ENCODE measurements at regions not wholly inside any gene's neighbourhood (a gene's known extent, or its start where the extent isn't known, plus 50 kb on each side); places are given as distances from the start of the nearest gene placed in this dataset.

- H3K9me3 Mint-ChIP-seq = no peaks in the 10 kb centered on the region
- DNase-seq = no peak
- H3K36me3 Mint-ChIP-seq (ENCODE audit: low read depth) = no peaks in the 10 kb centered on the region
- peaks cover 4% of the 10 kb centered on the region for H3K4me1 Mint-ChIP-seq (ENCODE audit: low read depth)
- no peaks in the 10 kb centered on the region for H3K27me3 Mint-ChIP-seq
- no peak overlapping the region for H3K4me3 Mint-ChIP-seq
- no peak overlapping the region for H3K27ac Mint-ChIP-seq
Measured at GRCh38 chr17:31595076-31595475, 203.6 kb downstream of the RAB11FIP4 start.

GRCh38 chr17:31594416-31594815 is 202.9 kb downstream of the RAB11FIP4 start:
- no peaks in the 10 kb centered on the region for H3K27me3 Mint-ChIP-seq
- no peak for DNase-seq

DNA sequence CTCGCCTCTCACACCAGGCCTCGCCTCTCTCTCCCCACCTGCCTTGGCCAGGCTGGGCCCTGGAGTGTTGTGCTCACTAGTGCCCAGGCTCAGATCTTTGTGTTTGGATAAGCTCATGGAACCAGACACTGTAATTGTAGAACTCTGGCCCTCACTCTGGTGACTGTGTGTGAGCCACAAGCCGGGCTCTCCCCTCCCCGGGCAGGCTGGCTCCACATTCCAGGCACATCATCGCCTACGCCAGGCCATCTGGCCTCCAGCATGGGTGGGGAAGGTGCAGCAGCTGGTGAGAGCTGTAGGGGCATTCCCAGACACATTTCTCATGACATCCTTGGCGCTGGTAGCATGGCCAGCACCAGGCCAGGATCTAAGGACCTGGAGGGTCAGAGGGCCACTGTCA is 202.3 kb downstream of the RAB11FIP4 start:
- Mint-ChIP-seq H3K4me3 (no peak overlapping the region), H3K27me3 (no peaks in the 10 kb centered on the region), H3K36me3 (ENCODE audit: low read depth) (no peaks in the 10 kb centered on the region), H3K4me1 (ENCODE audit: low read depth) (peaks cover 4% of the 10 kb centered on the region), H3K9me3 (no peaks in the 10 kb centered on the region), H3K27ac (no peak overlapping the region)
- DNase-seq = no peak

More at GRCh38 chr17:31594416-31594815, 202.9 kb downstream of the RAB11FIP4 start:
- H3K4me3 Mint-ChIP-seq = no peak overlapping the region
- no peaks in the 10 kb centered on the region for H3K9me3 Mint-ChIP-seq
- no peaks in the 10 kb centered on the region for H3K36me3 Mint-ChIP-seq (ENCODE audit: low read depth)
- no peak overlapping the region for H3K27ac Mint-ChIP-seq
- peaks cover 4% of the 10 kb centered on the region for H3K4me1 Mint-ChIP-seq (ENCODE audit: low read depth)

DNA sequence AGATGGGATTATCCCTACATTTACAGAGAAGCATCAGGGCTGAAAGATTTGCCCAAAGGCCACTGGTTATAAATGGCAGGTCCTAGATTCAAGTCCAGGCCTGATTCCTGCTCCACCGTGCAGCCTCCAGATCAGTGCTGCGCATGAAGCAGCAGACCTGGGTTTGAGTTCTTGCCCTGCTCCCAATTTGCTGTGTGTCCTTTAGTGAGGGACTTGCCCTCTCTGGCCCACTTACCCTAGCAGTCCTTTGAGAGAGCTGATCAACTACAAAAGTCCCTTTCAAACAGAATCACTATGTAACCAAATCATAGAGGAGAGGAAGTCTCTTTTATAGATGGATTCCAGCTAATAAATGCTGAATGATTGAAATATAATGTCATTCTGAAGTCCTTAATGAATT is 200.4 kb downstream of the RAB11FIP4 start:
- no peaks in the 10 kb centered on the region for H3K36me3 Mint-ChIP-seq (ENCODE audit: low read depth)
- no peak for DNase-seq
- no peak overlapping the region for H3K4me3 Mint-ChIP-seq
- no peak overlapping the region for H3K27ac Mint-ChIP-seq
- H3K4me1 Mint-ChIP-seq (ENCODE audit: low read depth) = peaks cover 4% of the 10 kb centered on the region
- H3K9me3 Mint-ChIP-seq = no peaks in the 10 kb centered on the region
- H3K27me3 Mint-ChIP-seq = no peaks in the 10 kb centered on the region

GRCh38 chr17:31588512-31588911 is 197.0 kb downstream of the RAB11FIP4 start:
- no peak overlapping the region for H3K4me3 Mint-ChIP-seq
- H3K4me1 Mint-ChIP-seq (ENCODE audit: low read depth) = peaks cover 5% of the 10 kb centered on the region
- no peaks in the 10 kb centered on the region for H3K27me3 Mint-ChIP-seq
- no peaks in the 10 kb centered on the region for H3K36me3 Mint-ChIP-seq (ENCODE audit: low read depth)
- H3K27ac Mint-ChIP-seq = no peak overlapping the region
- no peak for DNase-seq
- no peaks in the 10 kb centered on the region for H3K9me3 Mint-ChIP-seq

DNA sequence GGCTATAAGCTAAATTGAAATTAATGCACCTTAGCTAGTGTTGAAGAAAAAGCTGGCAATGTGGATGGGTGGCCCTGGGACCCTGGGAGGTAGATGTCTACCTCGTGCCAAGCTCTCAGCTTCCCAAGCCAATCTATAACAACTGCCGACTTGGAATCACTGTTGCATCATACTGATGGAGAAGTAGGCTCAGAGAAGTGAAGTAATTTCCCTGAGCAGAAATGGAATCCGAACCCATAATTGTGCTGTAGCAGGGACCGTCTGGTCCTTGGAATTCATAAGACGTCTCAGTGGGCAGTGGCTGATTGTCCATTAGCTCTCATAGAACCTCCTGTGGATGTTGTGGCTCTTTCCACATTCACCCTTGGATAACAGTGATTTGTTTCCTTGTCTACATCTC is 196.6 kb downstream of the RAB11FIP4 start:
- no peak for DNase-seq
- H3K27ac Mint-ChIP-seq = no peak overlapping the region
- H3K9me3 Mint-ChIP-seq = no peaks in the 10 kb centered on the region
- H3K36me3 Mint-ChIP-seq (ENCODE audit: low read depth) = no peaks in the 10 kb centered on the region
- no peak overlapping the region for H3K4me3 Mint-ChIP-seq
- no peaks in the 10 kb centered on the region for H3K27me3 Mint-ChIP-seq
- H3K4me1 Mint-ChIP-seq (ENCODE audit: low read depth) = peaks cover 5% of the 10 kb centered on the region

Measured in activated T-cell treated with anti-CD3 and anti-CD28 coated beads, Interleukin-2, amount 50 U/mL, for 24 hours (primary cell).